Prostate gland (tissue), 2 donors: ENCODE measurements at regions not wholly inside any gene's neighbourhood (a gene's known extent, or its start where the extent isn't known, plus 50 kb on each side); places are given as distances from the start of the nearest gene placed in this dataset.

ENCODE experiments used
- DNase-seq: peaks from one replicate; pipeline ENCODE4 v3.0.0-alpha.2; 2019; ENCODE audit warnings: low spot score
- H3K27ac ChIP-seq, 2 donors: fragments of 200-600 bp; sonication (generic); 2 replicates each; pipeline ENCODE4 v1.5.1; 2017 to 2019
- H3K27me3 ChIP-seq: fragments of 200-600 bp; sonication (generic); replicated peaks from 2 replicates; pipeline ENCODE4 v1.5.1; 2019; ENCODE audit not compliant: insufficient read depth
- H3K36me3 ChIP-seq, 2 donors: fragments of 200-600 bp; sonication (generic); 1 replicate in 1 of 2; 2 replicates in 1 of 2; pipeline versions ENCODE4 v1.5.1 to v1.8.1; 2017 to 2019
- H3K4me1 ChIP-seq: fragments of 200-600 bp; sonication (generic); replicated peaks from 2 replicates; pipeline ENCODE4 v1.5.1; 2019
- H3K4me3 ChIP-seq, 2 donors: fragments of 200-600 bp; sonication (generic); 2 replicates each; pipeline ENCODE4 v1.5.1; 2017 to 2019
- H3K9me3 ChIP-seq: fragments of 200-600 bp; sonication (generic); 2 replicates; pipeline ENCODE4 v1.5.1; 2017
- CTCF ChIP-seq, 4 experiments: fragments of 200-600 bp in 2 of 4; fragments of 450-650 bp in 2 of 4; sonication (generic) in 2 of 4; IDR thresholded peaks; 1 replicate in 3 of 4; 2 replicates in 1 of 4; pipeline ENCODE4 v1.5.1; 2016 to 2019; ENCODE audit warnings: antibody characterized with exemption in 4 of 4, mild to moderate bottlenecking in 2 of 4, moderate library complexity in 2 of 4
- POLR2A ChIP-seq: fragments of 450-650 bp; IDR thresholded peaks from one replicate; pipeline ENCODE4 v1.6.1; 2016; ENCODE audit warnings: antibody characterized with exemption, mild to moderate bottlenecking
- POLR2AphosphoS5 ChIP-seq: sonication (generic); formaldehyde crosslinking; IDR thresholded peaks from one replicate; pipeline ENCODE4 v1.6.1; 2017; ENCODE audit warnings: antibody characterized with exemption
- WGBS: methylation state at CpG from one replicate; pipeline ENCODE4 v1.1.5; 2018; 5-methylcytosine and 5-hydroxymethylcytosine counted together
- intact Hi-C: fragments of 100-400 bp; cut with DNase I; formaldehyde crosslinking; loops from one replicate; pipeline ENCODE4 v1.14.2; 2022

DNA sequence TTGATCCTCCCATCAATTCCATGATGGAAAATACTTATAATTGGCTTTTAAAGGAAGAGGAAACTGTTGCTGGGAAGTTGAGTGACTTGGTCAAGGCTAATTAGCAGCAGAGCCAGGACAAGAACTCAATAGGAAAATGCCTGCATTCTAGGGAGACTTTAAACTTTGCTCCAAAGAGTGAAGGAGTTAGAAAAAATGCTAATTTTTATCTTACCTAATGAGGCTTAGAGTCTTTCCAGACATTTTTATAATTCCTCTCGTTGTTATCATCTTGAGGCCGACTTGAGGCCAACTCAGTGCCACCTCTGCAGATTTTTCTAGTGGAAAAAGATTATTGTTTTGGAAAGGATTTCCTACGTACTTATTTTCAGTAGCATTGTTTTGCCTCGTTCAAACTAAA is 344.6 kb downstream of the ETNK1 start:
- intact Hi-C loops: no loop called here
- TF ChIP-seq CTCF (IDR thresholded peaks at IDR 0.05): no peak
- TF ChIP-seq POLR2AphosphoS5: no peak
- TF ChIP-seq POLR2A: no peak
- no peak overlapping the region for H3K27ac ChIP-seq
- no peak for DNase-seq
- WGBS: 83% methylated on average over 4 of the region's 4 CpGs
- no peaks in the 10 kb centered on the region for H3K36me3 ChIP-seq
- H3K27me3 ChIP-seq: no peaks in the 10 kb centered on the region
- H3K4me1 ChIP-seq: no peaks in the 10 kb centered on the region
- H3K9me3 ChIP-seq: no peaks in the 10 kb centered on the region
- H3K4me3 ChIP-seq: no peak overlapping the region

DNA sequence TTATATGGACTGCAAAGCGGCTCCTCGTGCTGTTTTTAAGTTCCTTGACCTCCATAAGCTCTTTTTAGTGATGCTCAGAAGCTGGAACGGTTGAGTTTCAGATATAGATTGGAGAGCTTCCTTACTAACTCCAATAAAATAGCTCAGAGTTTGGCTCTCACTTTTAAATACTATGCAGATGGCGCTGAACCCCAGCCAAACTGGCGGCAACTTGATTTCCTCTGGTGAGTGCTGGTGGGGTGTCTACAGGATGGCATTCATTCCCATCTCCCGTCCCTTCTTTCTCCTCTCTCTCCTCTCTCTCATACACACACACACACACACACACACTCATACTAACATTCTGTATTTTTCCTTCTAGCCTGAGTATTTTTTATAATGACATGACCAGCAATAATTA is 346.3 kb downstream of the ETNK1 start:
- intact Hi-C loops: no loop called here
- TF ChIP-seq POLR2A: no peak
- TF ChIP-seq CTCF (IDR thresholded peaks at IDR 0.05): no peak
- no peak for TF ChIP-seq POLR2AphosphoS5
- Histone ChIP-seq H3K27me3 (no peaks in the 10 kb centered on the region), H3K9me3 (no peaks in the 10 kb centered on the region), H3K36me3 (no peaks in the 10 kb centered on the region), H3K27ac (no peak overlapping the region), H3K4me3 (no peak overlapping the region), H3K4me1 (no peaks in the 10 kb centered on the region)
- DNase-seq: no peak
- 37% methylated on average over 6 of the region's 6 CpGs for WGBS

DNA sequence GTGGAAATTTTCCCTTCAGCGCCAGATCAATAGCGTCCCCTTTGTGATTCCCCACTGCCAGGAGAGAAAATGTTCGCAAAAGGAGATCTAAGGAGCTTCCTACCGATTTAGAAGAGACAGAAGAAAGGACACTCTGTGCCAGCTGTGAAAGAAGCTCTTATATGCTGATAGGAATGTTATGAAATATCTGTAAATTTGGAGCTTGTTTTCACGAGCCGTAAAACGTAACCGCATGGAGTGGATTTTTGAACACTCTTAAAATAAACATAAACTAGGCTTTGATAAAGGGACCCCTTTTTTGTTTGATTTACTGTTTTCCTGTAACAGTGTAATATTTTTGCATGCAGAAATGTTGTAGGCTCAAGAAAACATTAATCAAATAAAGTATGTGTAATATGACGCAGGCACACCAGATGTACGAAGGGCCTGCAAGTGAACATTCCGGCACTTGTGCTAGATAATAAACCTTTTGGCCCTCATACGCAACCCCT is 346.8 kb downstream of the ETNK1 start:
- intact Hi-C loops: no loop called here
- H3K36me3 ChIP-seq: no peaks in the 10 kb centered on the region
- no peak overlapping the region for H3K27ac ChIP-seq
- TF ChIP-seq CTCF (IDR thresholded peaks at IDR 0.05) (no peak), POLR2AphosphoS5 (no peak), POLR2A (no peak)
- H3K4me3 ChIP-seq: no peak overlapping the region
- WGBS: 41% methylated on average over 12 of the region's 12 CpGs
- no peak for DNase-seq
- no peaks in the 10 kb centered on the region for H3K4me1 ChIP-seq
- no peaks in the 10 kb centered on the region for H3K9me3 ChIP-seq
- H3K27me3 ChIP-seq: no peaks in the 10 kb centered on the region

DNA sequence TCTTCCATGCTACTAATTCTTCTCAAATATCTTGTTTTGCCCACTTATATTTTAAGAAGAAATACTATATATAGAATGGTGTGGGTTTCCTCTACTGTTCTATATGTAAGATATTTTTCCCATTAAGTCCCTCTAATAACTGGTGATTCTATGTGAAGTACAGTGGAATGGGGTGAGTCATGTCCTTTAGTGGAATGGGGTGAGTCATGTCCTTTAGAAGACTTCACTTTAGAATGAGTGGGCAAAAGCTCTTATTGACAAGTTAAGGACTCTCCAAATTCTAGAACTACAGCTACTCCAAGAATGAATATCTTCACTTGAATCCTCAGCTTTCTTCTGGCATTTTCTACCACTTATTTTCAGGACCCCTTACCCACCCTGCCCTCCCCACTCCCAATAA is 349.9 kb downstream of the ETNK1 start:
- Histone ChIP-seq H3K4me3 (no peak overlapping the region), H3K27ac (no peak overlapping the region), H3K9me3 (no peaks in the 10 kb centered on the region), H3K27me3 (no peaks in the 10 kb centered on the region), H3K36me3 (no peaks in the 10 kb centered on the region), H3K4me1 (no peaks in the 10 kb centered on the region)
- no peak for TF ChIP-seq CTCF (IDR thresholded peaks at IDR 0.05)
- TF ChIP-seq POLR2AphosphoS5: no peak
- TF ChIP-seq POLR2A: no peak
- intact Hi-C loops: no loop called here
- DNase-seq: no peak

GRCh38 chr12:22978962-22979361 is 354.0 kb downstream of the ETNK1 start:
- intact Hi-C loops: no loop called here
- DNase-seq: no peak
- H3K27ac ChIP-seq: no peak overlapping the region
- 77% methylated on average over 2 of the region's 2 CpGs for WGBS
- H3K27me3 ChIP-seq: no peaks in the 10 kb centered on the region
- H3K36me3 ChIP-seq: no peaks in the 10 kb centered on the region
- no peaks in the 10 kb centered on the region for H3K4me1 ChIP-seq
- TF ChIP-seq CTCF (IDR thresholded peaks at IDR 0.05) (no peak), POLR2A (no peak), POLR2AphosphoS5 (no peak)
- H3K4me3 ChIP-seq: no peak overlapping the region
- no peaks in the 10 kb centered on the region for H3K9me3 ChIP-seq
